Amniotic stem cell (primary cell): ENCODE measurements at regions not wholly inside any gene's neighbourhood (a gene's known extent, or its start where the extent isn't known, plus 50 kb on each side); places are given as distances from the start of the nearest gene placed in this dataset.

Experiments
- DNase-seq: peaks from one replicate; lab custom pipeline; 2025; lab: John Stamatoyannopoulos, UW

DNA sequence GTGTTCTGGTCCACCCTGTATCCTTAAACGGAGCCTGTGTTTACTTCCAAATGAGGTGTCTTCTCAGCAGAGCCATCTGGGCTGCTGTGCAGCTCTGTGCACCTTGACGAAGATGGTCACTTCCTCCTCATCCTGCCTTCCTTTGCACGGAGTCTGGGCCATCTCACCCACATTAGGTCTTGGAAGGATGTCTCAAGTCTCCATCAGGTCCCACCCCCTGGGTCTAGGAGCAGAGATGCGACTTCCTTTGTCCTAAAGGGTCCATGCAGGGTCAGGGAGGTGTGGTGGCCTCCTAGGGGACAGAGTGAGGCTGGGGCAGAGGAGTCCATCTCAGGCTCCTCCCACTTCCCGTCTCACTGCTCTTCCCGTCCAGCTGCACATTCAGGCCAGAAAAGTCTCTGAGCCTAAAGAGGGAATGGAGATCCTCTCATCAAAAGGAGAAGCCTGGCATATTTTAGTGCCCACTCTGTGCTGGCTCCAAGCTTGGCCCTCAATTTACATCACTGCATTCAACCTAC is 209.2 kb downstream of the MATN1 start:
- no peak for DNase-seq

DNA sequence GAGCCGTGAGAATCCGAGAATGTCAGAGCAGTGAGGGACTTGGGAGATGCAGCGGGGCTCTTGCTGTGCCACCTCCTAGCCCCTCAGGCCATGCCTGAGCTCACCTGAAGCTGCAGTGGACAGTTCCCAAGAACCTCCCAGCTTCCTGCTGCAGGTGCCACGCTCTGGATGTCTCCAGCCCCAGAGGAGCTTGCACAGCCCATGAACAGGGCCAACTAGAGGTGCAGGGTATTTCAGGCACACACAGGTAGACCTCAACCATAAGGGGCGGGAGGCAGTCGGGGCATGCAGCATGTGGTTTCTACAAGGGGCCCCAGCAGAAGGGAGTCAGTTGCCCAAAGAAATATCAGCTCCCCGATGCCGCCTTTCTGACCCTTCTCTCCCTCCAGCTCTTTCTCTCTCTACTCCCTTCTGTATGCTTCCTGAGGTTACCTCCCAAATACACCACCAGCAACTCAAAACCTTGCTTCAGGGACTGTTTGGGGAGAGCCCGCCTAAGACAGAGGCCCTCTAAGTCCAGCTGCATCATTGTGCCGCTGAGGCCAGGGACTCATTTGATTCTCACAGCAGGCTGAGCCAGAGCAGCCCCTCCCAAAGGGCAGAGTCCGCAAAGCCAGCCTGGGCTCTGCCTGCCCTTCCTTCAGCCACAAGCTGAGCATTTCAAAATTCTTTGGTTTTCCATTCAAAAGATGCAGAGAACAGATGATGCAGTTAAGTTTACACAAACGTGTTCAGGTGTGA is 209.8 kb downstream of the MATN1 start:
- DNase-seq, result no peak

DNA sequence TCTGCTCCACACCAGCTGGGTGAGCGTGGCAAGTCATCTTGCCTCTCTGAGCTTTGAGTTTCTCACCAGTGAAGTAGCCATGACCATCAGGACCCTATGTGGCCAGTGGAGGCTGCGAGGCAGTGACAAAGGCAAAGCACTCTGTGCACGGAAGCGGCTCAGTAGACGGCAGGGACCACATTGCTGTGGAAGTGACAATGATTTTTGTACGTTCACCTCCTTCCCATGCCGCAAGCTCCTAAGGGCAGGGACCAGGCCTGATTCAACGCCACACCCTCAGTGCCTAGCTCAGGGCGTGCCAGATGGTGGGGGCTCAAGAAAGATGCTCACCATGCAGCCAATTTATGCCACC is 210.5 kb downstream of the MATN1 start:
- no peak for DNase-seq

DNA sequence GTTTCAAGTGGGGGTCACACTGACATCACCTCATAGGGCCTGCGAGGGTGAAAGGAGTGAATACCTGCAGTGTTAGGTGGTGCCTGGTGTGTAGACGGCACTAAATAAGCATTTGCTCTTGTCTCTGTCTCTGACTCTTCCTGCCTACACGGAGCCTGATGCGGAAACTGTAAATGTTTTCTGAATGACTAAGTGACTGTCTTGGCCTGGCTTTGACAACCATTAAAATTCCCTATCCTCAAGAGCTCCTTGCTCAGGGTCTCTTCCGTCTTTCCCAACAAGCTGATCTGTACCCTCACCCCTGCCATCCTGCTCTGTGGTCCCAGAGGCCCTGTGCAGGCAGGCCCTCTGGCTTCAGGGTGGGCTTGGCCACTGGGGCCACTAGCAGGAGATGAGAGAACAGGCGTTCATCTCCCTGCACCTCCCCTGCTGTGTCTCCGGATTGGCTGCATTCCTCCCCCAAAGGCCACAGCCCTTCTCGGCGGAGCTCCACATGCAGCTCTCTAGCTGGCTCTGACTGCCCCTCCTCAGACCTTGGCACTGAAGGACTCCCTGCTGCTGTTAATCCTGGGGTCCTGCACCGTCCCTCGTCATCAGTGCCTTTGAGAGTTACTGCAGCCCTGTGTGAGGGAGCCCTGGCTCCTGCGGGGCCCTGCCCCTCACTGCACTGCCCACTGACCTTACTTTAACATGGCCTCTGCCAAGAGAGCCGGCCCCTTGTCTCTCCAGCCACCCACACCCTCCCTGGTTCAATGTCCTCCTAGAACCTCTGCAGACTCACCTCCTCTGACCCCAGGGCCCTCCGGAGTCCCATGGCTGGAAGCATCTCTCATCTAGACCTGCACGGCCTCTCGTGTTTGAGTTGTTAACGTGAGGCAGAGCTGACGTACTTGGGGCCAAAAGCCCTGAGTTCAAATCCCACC is 211.1 kb downstream of the MATN1 start:
- DNase-seq, result no peak

DNA sequence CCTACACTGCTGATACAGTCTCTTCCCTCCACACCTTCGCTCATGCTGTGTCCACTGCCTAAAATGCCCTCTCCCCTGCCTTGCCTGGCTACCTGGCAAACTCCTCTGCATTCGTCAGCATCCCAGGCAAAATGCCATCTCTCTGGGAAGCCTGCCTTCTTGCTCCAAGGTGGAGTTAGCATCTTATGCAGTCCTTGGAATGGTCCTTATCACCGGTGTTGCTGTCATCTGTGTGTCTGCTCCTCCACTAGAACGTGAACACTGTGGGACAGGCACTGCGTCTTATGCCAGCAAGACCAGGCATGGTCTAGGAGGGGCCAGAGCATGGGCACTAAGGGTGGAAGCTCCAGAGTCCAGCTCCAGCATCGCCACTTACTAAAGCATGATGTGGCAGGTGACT is 211.8 kb downstream of the MATN1 start:
- no peak for DNase-seq

DNA sequence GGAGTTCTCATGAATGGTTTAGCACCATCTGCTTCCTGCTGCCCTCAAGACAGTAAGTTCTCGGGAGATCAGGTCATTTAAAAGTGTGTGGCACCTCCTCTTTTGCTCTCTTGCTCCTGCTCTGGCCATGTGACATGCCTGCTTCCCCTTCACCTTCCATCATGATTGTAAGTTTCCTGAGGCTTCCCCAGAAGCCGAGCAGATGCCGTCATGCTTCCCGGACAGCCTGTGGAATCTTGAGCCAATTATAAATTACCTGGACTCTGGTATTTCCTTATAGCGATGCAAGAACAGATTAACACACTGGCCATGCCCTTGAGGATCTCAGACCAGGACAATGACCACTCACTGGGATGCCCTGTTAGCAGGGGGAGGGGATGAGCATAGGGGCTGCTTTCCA is 212.3 kb downstream of the MATN1 start:
- DNase-seq, result no peak

DNA sequence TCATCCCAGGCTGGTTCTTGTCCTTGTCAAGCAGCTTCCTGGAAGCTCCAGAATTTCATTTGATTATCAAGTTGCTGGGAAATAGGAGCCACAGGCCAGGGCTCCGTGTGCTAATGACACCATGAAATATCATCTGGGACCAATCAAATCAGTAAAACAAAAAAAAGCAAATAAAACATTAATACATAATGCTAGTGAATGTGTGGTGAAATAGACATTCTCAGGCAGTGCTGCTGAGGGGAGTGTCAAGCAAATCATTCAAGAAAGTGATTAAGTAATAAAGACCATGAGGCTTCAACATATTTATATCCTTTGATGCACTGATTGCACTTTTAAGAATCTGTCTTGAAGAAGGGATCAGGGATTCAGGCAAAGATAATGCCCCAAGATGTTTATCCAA is 213.7 kb downstream of the MATN1 start:
- no peak for DNase-seq

DNA sequence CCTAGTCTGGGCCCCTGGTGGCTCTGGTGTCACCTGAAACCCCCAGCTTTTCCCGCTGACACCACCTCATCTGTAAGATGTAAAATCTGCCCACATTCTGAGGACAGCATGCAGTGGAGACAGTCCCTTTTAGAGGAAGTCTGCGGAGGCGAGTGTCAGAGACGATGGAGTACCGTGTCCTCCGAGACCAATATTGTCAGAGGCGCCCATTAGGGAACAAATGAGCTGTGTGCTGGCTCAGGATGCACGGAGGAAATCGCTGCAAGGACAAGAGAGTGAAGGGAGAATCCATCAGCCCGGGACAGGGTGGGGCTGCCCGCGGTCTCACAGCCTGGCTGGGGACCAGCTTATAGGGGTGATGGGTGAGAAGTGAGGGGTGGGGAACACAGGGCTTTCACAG is 214.8 kb downstream of the MATN1 start:
- no peak for DNase-seq

DNA sequence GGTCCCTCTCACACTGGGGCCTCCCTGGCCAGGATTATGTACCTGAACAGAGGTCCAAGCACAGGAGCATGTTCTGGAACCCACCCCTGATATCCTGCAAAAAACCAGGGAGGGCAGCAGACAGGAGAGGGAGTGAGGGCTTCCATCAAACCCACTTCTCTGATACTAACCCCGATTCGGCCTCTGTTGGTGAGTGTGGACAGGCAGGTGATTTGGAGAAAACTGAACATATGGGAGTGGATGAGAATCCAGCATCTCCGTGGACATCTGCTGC is 215.3 kb downstream of the MATN1 start:
- DNase-seq, result no peak

DNA sequence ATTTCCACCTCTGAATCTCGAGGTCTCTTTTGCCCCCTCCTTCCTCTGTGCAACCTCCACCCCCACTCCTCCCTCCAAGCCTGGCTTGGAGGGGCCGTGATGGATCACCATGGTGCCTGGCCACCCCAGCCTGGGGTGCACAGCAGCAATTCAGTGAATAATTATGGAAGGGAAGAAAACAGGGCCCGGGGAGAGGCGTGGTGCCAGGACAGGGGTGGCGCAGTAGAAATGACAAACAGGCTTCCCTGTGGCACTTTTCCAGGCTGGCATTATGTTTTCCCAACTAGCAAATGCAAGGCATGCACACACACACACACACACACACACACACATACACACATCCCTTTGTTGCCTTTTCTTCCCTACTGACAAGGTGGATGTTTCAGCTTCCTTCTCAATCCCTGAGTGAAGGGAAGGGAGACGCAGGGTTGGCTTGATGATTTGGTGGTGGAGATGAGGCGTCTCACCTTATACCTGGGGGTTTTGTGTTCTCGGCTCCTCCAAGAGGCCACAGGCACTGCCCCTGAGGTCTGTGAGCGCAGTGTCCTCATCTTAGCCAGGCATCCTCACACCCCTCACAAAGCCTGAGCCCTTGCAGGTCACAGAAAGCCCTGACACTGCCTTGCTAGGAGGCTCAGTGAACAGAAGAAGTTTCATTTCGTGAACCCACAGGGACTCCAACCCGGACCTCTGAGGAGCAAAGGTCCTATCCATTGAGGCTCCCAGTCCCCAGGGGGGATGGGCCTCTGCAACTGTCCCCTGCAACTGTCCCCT is 215.8 kb downstream of the MATN1 start:
- DNase-seq, result no peak

DNA sequence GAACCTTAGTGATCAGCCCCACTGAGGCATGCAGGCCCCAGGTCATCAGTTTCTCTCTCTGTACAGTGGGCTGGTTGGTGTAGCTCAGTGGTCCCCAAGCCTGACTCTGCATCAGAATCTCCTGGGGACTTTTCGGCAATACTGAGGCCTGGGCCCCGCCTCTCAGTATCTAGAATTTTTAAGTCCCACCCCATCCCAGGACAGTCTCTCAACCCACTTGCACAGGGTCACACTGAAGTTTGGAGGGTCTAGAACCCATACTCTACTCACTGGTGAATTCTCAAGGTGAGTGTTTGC is 216.4 kb downstream of the MATN1 start:
- no peak for DNase-seq

DNA sequence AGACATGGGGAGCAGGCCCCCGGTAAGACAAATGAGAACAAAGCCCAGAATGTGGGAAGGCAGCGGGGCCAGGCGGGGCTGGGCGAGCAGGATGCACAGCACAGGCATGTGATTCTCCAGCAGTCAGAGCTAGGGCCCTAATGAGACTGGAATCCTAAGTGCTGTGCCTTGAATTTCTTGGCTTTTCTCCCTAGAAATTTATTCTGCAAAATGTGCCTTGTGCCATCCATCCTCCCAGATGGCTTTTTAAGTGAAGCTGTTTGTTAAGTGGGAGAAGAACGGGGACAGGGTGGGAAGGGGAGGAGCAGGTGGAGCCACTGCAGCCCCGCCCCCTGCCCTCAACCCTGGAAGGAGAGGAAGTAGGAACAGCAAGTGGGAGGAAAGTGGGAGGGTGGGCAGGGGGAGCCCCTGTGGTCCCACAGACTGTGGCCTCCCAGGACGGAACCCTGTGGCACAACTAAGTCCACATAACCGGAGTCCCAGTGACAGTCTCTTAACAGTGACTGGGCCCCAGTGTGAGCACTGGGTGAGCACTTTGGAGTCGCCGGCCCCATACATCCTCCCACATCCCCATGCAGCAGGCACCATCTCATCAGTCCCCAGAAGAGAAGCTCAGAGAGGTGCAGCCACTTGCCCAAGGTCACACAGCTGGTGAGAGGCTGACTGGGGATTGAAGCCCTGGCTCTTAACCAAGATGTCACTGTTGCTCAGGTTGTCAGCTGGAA is 216.9 kb downstream of the MATN1 start:
- DNase-seq, result no peak

DNA sequence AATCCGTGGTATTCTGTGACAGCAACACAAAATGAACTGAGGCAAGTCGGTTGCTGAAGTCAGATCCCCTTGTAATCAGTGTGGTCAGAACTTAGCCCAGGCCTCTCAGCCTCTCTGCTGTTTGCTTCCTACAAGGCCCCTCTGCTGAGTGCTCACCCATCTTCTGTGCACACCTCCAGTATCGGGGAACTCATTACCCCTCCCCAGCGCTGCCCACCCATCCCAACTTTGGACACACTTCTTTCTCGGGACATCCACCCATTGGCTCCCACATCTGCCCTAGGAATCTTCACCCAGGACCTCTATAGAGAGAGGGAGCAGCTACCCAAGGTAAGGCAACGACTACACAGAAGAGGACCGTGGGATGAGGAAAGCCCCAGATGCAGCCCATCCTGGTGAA is 217.5 kb downstream of the MATN1 start:
- no peak for DNase-seq

DNA sequence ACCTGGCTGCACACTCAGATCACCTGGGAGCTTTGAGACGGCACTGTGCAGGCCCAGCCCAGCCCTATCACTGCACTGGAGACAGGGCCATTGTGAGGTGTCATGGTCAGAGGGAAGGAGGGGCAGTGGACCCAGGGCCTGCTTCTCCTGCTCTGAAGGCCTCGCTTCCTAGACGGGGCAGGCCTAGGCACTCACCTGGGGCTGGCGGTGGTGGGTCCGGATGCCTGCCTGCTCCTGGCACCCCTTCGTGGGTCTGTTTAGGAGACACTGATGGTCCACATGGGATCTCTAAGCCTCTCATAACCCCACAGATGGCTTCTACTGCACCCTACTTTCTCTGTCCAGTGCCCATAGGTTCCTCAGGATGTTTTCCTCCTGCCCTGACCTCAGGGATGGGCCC is 230.9 kb downstream of the MATN1 start:
- no peak for DNase-seq

DNA sequence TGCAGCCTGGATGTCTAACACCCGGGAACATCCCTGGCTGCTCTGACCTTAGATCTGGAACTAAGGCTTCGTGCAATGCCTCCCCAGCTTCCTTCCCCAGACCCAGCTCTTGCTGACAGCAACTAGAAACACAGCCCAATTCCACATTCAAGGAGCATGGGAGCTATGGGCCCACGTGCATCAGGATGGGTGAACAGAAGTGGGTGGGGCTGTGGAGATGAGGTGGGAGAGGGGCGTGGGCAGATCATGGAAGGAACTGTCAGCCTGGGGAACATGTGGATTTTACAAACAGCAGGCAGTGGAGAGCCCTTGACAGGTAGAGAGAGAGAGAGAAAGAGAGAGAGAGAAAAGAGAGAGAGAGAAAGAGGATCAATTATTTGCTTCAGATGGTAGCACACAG is 231.6 kb downstream of the MATN1 start:
- no peak for DNase-seq

DNA sequence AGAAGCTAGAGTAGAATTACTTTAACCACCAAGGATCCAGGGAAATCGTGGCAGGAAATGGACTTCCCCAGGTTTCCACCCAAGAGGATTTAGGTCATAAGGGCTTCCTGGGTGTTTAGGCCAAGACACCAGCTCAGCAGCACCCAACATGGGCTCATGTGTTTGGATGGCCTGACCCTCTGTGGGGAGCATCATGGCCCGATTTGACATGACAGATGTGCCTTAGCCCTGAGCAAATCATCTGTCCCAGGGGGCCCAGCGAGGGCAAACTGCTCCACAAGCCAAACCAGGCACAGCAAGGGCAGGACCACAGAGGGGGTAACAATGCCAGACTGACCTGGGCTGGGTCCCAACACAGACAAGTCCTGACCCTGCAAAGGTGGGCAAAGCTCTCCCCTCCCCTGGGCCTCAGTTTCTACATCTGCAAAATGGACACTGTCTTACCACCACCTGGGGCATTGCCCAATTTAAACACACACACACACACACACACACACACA is 232.8 kb downstream of the MATN1 start:
- no peak for DNase-seq

DNA sequence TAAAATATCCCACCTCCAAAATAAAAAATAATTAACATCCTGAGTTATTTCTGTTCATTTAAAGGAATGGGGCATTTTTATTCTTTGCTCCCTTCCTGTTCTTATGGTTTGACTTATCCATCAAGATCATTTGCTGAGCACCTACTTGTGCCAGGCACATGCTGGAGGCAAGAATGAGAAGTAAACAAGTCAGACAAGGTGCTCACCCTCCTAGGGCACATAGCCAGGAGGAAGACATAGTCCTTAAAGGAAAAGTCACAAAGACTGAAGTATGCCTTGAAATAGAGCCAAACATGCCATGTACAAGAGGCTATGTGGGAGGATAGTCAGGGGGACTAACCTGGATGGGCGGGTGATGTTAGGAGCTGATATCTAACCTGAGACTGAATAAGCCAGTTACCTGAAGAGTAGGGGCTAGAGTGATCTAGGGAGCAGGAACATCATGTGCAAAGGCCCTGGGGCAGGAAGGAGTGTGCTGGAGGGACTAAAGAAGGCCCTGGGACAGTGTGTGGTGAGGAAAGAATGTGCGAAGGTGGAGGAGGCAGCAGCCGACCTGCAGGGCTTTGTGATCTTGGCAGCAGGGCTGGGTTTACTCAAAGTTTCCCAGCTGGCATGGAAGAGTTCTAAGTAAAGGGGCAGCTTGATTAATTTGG is 233.5 kb downstream of the MATN1 start:
- DNase-seq, result no peak

DNA sequence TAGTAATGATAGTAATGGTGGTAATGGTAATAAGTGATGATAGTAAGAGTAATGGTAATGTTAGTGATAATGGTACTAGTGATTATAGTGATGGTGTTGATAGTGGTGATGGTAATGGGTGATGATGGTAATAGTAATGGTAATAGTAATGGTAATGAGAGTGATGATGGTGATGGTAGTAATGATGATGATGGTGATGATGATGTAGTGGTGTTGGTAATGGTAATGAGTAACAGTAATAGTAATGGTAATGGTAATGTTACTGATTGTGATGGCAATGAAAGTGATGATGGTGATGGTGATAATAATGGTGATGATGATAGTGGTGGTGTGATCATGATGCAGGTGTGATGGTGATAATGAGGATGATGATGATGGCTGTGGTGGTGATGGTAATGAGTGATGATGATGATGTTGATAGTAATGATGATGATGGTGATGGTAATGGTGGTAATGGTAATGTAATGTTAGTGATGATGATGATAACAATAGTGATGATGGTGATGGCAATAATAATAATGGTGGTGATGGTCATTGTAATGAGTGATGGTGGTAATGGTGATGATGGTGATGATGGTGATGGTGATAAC is 235.0 kb downstream of the MATN1 start:
- DNase-seq, result no peak

DNA sequence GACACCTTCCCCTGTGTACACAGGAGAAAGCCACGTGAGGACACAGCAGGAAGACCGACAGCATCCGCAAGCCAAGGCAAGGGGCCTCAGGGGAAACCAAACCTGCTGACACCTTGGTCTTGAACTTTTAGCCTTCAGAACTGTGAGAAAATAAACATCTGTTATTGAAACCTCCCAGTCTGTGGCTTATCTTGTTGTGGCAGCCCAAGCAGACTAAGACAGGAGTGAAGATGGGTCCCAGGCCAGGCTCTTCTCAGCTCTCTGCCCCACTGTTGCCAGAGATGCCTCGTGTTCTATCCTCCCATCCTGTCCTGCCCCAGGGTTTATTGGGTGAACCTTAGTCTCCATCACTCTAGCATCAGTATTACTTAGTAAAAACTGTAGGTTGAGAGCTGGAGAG is 236.3 kb downstream of the MATN1 start:
- no peak for DNase-seq

DNA sequence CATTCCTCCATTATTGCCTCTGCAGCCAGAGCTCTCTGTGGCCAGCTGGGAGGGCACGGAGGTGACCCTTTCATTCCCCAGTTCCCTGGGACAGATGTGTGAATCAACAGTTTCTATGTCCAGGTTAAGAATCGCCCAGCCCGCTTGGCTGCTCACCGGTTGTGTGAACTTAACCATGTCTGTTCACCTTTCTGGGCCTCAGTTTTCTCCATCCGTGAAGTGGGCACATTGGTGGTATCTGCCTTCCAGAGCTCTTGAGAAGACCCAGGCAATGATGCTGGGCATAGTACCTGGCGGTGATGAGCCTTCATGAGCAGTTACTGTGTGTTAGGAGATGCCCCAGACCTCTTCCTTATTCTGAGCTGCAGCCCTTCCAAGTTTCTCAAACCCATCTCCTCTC is 238.3 kb downstream of the MATN1 start:
- DNase-seq, result no peak

DNA sequence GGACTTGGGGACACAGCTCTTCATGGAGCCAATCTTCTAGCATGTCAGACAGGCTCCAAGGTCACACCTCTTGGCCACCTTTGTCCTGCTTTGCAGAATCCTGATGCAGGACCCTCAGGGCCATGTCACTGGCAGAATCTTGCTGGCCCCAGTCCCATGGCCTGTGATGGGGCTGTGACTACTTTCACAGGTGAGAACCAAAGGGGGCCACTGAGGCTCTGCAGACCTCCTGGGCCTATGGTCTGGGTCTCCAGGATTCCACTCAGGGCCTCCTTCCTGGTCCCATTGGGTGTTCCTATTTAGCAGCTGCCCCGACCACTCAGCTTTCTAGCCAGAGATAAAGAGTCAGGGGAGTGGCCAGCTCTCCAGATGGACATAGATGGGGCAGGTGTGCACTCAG is 238.7 kb downstream of the MATN1 start:
- DNase-seq, result no peak
